ENCODE measurements at regions not wholly inside any gene's neighbourhood (a gene's known extent, or its start where the extent isn't known, plus 50 kb on each side); places are given as distances from the start of the nearest gene placed in this dataset.

DNA sequence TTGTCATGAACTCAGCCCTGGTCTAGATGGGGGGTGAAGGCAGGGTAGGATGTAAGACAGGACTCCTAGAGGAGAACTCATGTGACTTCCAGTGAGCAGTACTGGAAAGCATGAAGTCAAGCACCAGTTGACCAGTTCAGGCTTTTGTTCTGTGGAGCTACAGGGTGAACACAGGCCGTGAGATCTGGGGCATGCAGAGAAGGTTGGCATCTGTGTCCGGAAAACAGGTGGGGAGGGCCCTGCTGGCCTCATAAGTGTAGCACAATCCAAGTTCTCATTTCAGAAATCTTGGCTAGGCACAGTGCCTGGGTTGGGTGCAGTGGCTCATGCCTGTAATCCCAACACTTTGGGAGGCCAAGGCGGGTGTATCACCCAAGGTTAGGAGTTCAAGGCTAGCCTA lies 50.9 kb upstream of the SPATS2L start:
- no peak for DNase-seq (ENCODE audit: low read depth)
